ENCODE measurements at regions not wholly inside any gene's neighbourhood (a gene's known extent, or its start where the extent isn't known, plus 50 kb on each side); places are given as distances from the start of the nearest gene placed in this dataset.

GRCh38 chr18:25710981-25711380 is 359.0 kb upstream of the ZNF521 start:
- peaks cover 4% of the 10 kb centered on the region for H3K9me3 Mint-ChIP-seq
- H3K4me1 Mint-ChIP-seq, result no peaks in the 10 kb centered on the region
- ATAC-seq (ENCODE audit: low read depth) (no peak), DNase-seq (no peak)
- H3K4me3 Mint-ChIP-seq, result no peak overlapping the region
- no peaks in the 10 kb centered on the region for H3K36me3 Mint-ChIP-seq
- no peak overlapping the region for H3K27ac Mint-ChIP-seq
- peaks cover 2% of the 10 kb centered on the region for H3K27me3 Mint-ChIP-seq
- POLR2A ChIA-PET, result no interaction called here

GRCh38 chr18:25705650-25706049 is 353.7 kb upstream of the ZNF521 start:
- no peak overlapping the region for H3K4me3 Mint-ChIP-seq
- H3K36me3 Mint-ChIP-seq, result no peaks in the 10 kb centered on the region
- no peaks in the 10 kb centered on the region for H3K9me3 Mint-ChIP-seq
- H3K27ac Mint-ChIP-seq, result no peak overlapping the region
- H3K4me1 Mint-ChIP-seq, result no peaks in the 10 kb centered on the region
- H3K27me3 Mint-ChIP-seq, result peaks cover 2% of the 10 kb centered on the region
- no peak for DNase-seq
- POLR2A ChIA-PET, result no interaction called here
- no peak for ATAC-seq (ENCODE audit: low read depth)

- no peak overlapping the region for H3K27ac Mint-ChIP-seq
- ATAC-seq (ENCODE audit: low read depth) (no peak), DNase-seq (no peak)
- no peak overlapping the region for H3K4me3 Mint-ChIP-seq
- no peaks in the 10 kb centered on the region for H3K27me3 Mint-ChIP-seq
- no peaks in the 10 kb centered on the region for H3K9me3 Mint-ChIP-seq
- no peaks in the 10 kb centered on the region for H3K36me3 Mint-ChIP-seq
- POLR2A ChIA-PET, result no interaction called here
- H3K4me1 Mint-ChIP-seq, result no peaks in the 10 kb centered on the region
Observed at GRCh38 chr18:25704494-25704893, 352.5 kb upstream of the ZNF521 start.

DNA sequence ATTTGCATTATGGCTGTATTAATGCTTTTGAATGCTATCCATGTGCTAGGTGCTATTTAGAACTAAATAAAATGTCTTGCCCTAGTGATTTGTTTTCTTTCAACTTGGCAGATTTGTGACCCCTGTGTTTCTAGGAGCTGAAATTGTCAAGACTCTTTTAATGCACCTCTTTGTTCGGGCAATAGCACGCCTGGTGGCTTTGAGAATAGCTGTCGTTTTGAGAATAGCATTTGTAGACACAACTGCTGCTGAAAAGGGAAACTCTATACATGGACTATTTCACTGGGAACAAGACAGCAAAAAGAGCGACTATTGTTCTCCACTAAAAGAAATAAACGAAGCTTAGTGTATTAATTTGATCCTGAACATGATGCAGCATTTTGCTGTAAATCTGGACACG is 352.1 kb upstream of the ZNF521 start:
- Mint-ChIP-seq H3K4me3 (no peak overlapping the region), H3K36me3 (no peaks in the 10 kb centered on the region), H3K27me3 (no peaks in the 10 kb centered on the region), H3K9me3 (no peaks in the 10 kb centered on the region), H3K4me1 (no peaks in the 10 kb centered on the region), H3K27ac (no peak overlapping the region)
- DNase-seq (no peak), ATAC-seq (ENCODE audit: low read depth) (no peak)
- POLR2A ChIA-PET, result no interaction called here

DNA sequence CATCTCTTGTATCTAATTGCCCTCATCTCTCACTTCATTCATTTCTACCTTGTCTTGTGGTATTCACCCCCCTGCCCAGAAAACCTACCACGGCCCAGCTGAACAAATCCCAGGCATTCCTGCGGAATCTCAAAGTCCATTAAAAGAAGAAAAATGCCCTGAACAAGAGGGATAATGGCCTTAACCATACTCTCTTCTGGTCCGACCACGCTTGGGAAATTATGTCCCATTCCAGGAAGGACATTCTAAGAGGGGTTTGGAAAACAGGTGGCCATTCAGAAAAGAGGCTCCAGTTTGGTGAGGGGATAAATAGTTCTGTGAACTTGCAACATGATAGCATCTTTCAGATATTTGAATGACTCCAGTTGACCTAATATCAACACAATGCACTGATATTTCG is 349.9 kb upstream of the ZNF521 start:
- POLR2A ChIA-PET, result no interaction called here
- no peak for DNase-seq
- H3K27ac Mint-ChIP-seq, result no peak overlapping the region
- H3K27me3 Mint-ChIP-seq, result no peaks in the 10 kb centered on the region
- H3K4me3 Mint-ChIP-seq, result no peak overlapping the region
- H3K4me1 Mint-ChIP-seq, result no peaks in the 10 kb centered on the region
- no peaks in the 10 kb centered on the region for H3K9me3 Mint-ChIP-seq
- no peaks in the 10 kb centered on the region for H3K36me3 Mint-ChIP-seq
- no peak for ATAC-seq (ENCODE audit: low read depth)

DNA sequence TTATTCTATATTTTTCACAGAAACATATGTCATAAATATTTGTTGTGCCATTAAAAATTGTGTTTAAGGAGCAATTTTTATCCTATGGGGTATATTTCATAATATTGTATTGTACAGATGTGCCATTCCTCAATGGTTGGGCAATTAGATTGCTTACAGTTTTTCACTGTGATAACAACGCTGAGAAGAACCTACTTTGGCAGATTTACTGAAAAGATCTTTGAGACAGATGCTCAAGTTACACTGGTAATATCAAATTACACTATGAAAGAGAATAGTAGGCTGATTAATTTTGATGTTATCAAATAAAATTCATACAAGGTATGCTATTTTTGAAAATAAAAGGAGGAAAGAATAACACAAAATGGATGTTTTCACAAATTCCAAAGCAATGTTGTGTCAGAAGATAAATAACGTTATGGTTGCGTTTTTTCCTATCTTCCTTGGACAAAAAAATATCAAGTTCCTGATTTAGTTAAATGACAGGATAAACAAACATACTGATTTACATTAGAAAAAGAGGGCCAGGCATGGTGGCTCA is 335.1 kb upstream of the ZNF521 start:
- Mint-ChIP-seq H3K4me3 (no peak overlapping the region), H3K27ac (no peak overlapping the region), H3K36me3 (no peaks in the 10 kb centered on the region), H3K9me3 (no peaks in the 10 kb centered on the region), H3K4me1 (no peaks in the 10 kb centered on the region), H3K27me3 (no peaks in the 10 kb centered on the region)
- no peak for ATAC-seq (ENCODE audit: low read depth)
- POLR2A ChIA-PET, result no interaction called here
- DNase-seq, result no peak

- no peak overlapping the region for H3K4me3 Mint-ChIP-seq
- no peak for DNase-seq
- no peaks in the 10 kb centered on the region for H3K36me3 Mint-ChIP-seq
- H3K4me1 Mint-ChIP-seq, result no peaks in the 10 kb centered on the region
- no peaks in the 10 kb centered on the region for H3K27me3 Mint-ChIP-seq
- ATAC-seq (ENCODE audit: low read depth), result no peak
- POLR2A ChIA-PET, result no interaction called here
- H3K9me3 Mint-ChIP-seq, result no peaks in the 10 kb centered on the region
- H3K27ac Mint-ChIP-seq, result no peak overlapping the region
Observed at GRCh38 chr18:25685088-25685487, 333.1 kb upstream of the ZNF521 start.

DNA sequence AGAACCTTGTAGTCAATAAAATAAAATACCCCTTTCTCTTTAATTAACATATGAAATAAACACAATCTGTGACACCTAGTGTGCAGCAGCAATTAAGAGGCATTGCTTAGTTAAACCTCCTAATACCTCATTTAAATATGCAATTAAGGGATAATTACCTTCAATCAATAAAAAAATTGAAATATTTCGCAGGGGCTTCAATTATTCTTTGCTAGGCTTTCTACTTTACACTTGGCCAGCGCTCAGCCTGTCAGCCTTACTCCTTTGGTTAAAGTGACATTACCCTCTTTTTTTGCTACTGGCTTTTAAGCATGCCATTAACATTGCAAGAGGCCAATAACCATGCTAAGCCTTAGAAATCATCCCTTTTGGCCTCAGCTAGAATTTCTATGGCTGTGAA is 327.5 kb upstream of the ZNF521 start:
- H3K27ac Mint-ChIP-seq, result no peak overlapping the region

DNA sequence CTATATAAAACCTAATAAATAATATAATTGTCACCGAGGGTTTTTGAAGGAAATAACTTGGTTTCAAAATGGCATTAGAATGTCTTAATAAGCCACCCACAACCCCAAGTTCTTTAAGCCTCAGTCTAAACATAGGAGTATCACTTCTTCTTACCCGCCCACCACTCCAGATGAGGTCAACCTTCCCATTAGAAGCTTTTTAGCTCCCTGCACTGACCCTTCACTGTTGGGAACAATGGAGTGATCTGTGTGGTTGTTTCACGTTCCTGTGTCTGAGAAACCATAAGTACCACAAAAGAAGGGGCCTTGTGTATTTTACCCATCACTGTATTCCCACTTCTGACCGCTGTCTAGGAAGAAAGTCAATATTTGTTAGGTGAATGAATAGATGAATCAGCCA is 326.3 kb upstream of the ZNF521 start:
- Mint-ChIP-seq H3K36me3 (no peaks in the 10 kb centered on the region), H3K27ac (no peak overlapping the region), H3K9me3 (no peaks in the 10 kb centered on the region), H3K4me3 (no peak overlapping the region), H3K27me3 (no peaks in the 10 kb centered on the region), H3K4me1 (no peaks in the 10 kb centered on the region)
- POLR2A ChIA-PET, result no interaction called here
- ATAC-seq (ENCODE audit: low read depth) (no peak), DNase-seq (no peak)

More for the DNA sequence above, 327.5 kb upstream of the ZNF521 start:
- Mint-ChIP-seq H3K4me3 (no peak overlapping the region), H3K27me3 (no peaks in the 10 kb centered on the region), H3K36me3 (no peaks in the 10 kb centered on the region), H3K9me3 (no peaks in the 10 kb centered on the region), H3K4me1 (no peaks in the 10 kb centered on the region)
- ATAC-seq (ENCODE audit: low read depth) (no peak), DNase-seq (no peak)
- POLR2A ChIA-PET, result no interaction called here

- no peak overlapping the region for H3K27ac Mint-ChIP-seq
- POLR2A ChIA-PET, result no interaction called here
- H3K27me3 Mint-ChIP-seq, result no peaks in the 10 kb centered on the region
- no peaks in the 10 kb centered on the region for H3K9me3 Mint-ChIP-seq
- ATAC-seq (ENCODE audit: low read depth) (no peak), DNase-seq (no peak)
- no peaks in the 10 kb centered on the region for H3K36me3 Mint-ChIP-seq
- H3K4me3 Mint-ChIP-seq, result no peak overlapping the region
- no peaks in the 10 kb centered on the region for H3K4me1 Mint-ChIP-seq
Observed at GRCh38 chr18:25675123-25675850, 323.3 kb upstream of the ZNF521 start.

GRCh38 chr18:25674183-25674582 is 322.2 kb upstream of the ZNF521 start:
- H3K27ac Mint-ChIP-seq, result no peak overlapping the region
- H3K9me3 Mint-ChIP-seq, result no peaks in the 10 kb centered on the region
- ATAC-seq (ENCODE audit: low read depth) (no peak), DNase-seq (no peak)
- no peaks in the 10 kb centered on the region for H3K4me1 Mint-ChIP-seq
- H3K27me3 Mint-ChIP-seq, result no peaks in the 10 kb centered on the region
- H3K36me3 Mint-ChIP-seq, result no peaks in the 10 kb centered on the region
- no peak overlapping the region for H3K4me3 Mint-ChIP-seq
- POLR2A ChIA-PET, result no interaction called here

DNA sequence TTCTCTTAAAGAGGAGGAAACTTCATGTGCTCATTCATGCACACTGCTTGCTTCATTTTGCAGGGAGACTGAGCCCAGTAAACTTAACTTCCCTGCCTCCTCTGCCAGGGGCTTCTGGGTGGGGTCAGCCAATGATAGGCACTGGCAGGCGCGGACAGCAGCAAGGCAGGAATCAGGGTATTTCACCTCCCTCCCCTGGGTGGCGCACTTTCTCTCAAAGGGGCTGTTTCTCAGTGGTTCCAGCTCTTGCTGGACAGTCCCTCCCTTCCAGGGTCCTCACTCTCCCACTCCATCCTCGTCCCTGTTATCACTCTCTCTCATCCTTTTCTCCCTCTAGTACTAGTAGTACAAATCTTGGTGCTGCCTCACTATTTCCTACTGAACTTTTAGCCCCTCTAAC is 320.5 kb upstream of the ZNF521 start:
- POLR2A ChIA-PET, result no interaction called here
- ATAC-seq (ENCODE audit: low read depth) (no peak), DNase-seq (no peak)
- H3K4me3 Mint-ChIP-seq, result no peak overlapping the region
- H3K27ac Mint-ChIP-seq, result no peak overlapping the region
- H3K9me3 Mint-ChIP-seq, result no peaks in the 10 kb centered on the region
- no peaks in the 10 kb centered on the region for H3K27me3 Mint-ChIP-seq
- H3K4me1 Mint-ChIP-seq, result no peaks in the 10 kb centered on the region
- H3K36me3 Mint-ChIP-seq, result no peaks in the 10 kb centered on the region

GRCh38 chr18:25669741-25670140 is 317.8 kb upstream of the ZNF521 start:
- no peak overlapping the region for H3K27ac Mint-ChIP-seq
- H3K4me1 Mint-ChIP-seq, result no peaks in the 10 kb centered on the region
- ATAC-seq (ENCODE audit: low read depth) (no peak), DNase-seq (no peak)
- POLR2A ChIA-PET, result no interaction called here
- H3K27me3 Mint-ChIP-seq, result no peaks in the 10 kb centered on the region
- H3K9me3 Mint-ChIP-seq, result no peaks in the 10 kb centered on the region
- H3K4me3 Mint-ChIP-seq, result no peak overlapping the region
- no peaks in the 10 kb centered on the region for H3K36me3 Mint-ChIP-seq

- H3K27ac Mint-ChIP-seq, result no peak overlapping the region
- no peak for DNase-seq
- no peaks in the 10 kb centered on the region for H3K36me3 Mint-ChIP-seq
- H3K4me3 Mint-ChIP-seq, result no peak overlapping the region
- no peaks in the 10 kb centered on the region for H3K9me3 Mint-ChIP-seq
- no peak for ATAC-seq (ENCODE audit: low read depth)
- no peaks in the 10 kb centered on the region for H3K4me1 Mint-ChIP-seq
- POLR2A ChIA-PET, result no interaction called here
- H3K27me3 Mint-ChIP-seq, result no peaks in the 10 kb centered on the region
Observed at GRCh38 chr18:25662272-25662671, 310.3 kb upstream of the ZNF521 start.

- H3K4me1 Mint-ChIP-seq, result no peaks in the 10 kb centered on the region
- no peaks in the 10 kb centered on the region for H3K9me3 Mint-ChIP-seq
- H3K36me3 Mint-ChIP-seq, result no peaks in the 10 kb centered on the region
- H3K27ac Mint-ChIP-seq, result no peak overlapping the region
- no peaks in the 10 kb centered on the region for H3K27me3 Mint-ChIP-seq
- POLR2A ChIA-PET, result no interaction called here
- no peak for DNase-seq
- H3K4me3 Mint-ChIP-seq, result no peak overlapping the region
- ATAC-seq (ENCODE audit: low read depth), result no peak
Observed at GRCh38 chr18:25661831-25662230, 309.9 kb upstream of the ZNF521 start.
